Endothelial cell of umbilical vein (primary cell): ENCODE measurements at regions not wholly inside any gene's neighbourhood (a gene's known extent, or its start where the extent isn't known, plus 50 kb on each side); places are given as distances from the start of the nearest gene placed in this dataset.

Experiments used
- BruUV-seq: library from RNA; stranded (reverse); fragments of 400-500 nt; replicated peaks from 2 replicates; lab custom pipeline; 2021; lab: Mats Ljungman, UMichigan
- CTCF ChIA-PET: fragments of 300-600, 350-600 bp; sonication (Branson Sonifier 250); formaldehyde crosslinking; loops from one replicate; lab custom pipeline; 2021; ENCODE audit warnings: antibody characterized with exemption, inconsistent platforms; lab: Charles Lee
- POLR2A ChIA-PET: fragments of 300-600, 350-600 bp; sonication (Branson Sonifier 250); formaldehyde crosslinking; loops from one replicate; lab custom pipeline; 2021; ENCODE audit warnings: antibody characterized with exemption, inconsistent platforms; lab: Charles Lee
- DNase-seq: peaks from one replicate; pipeline ENCODE4 v3.0.0-alpha.2; 2011; ENCODE audit warnings: low read depth, low spot score
- FAIRE-seq: peaks from 2 replicates; lab custom pipeline; 2011; peaks lifted over from hg19 to GRCh38; lab: Jason Lieb, UNC
- H2AFZ ChIP-seq: 2 replicates; pipeline ENCODE4 v1.6.0; 2012; ENCODE audit warnings: low read depth, low read length, control low read depth, inconsistent platforms
- H3K27ac ChIP-seq: 2 replicates; pipeline ENCODE4 v1.5.1; 2011; ENCODE audit warnings: low read depth, mild to moderate bottlenecking, control low read depth, low read length, moderate library complexity; ENCODE audit not compliant: insufficient read depth
- H3K27me3 ChIP-seq, 2 experiments: 2 replicates each; pipeline versions ENCODE4 v1.6.0 to v1.6.1; 2011; ENCODE audit warnings: low read length in 2 of 2, mixed read lengths in 1 of 2; ENCODE audit not compliant: control insufficient read depth in 2 of 2, insufficient read depth in 2 of 2
- H3K36me3 ChIP-seq, 2 experiments: 2 replicates in 1 of 2; 3 replicates in 1 of 2; pipeline ENCODE4 v1.5.1; 2011; ENCODE audit warnings: low read length in 2 of 2, mild to moderate bottlenecking in 1 of 2, moderate library complexity in 1 of 2; ENCODE audit not compliant: control insufficient read depth in 2 of 2, insufficient read depth in 2 of 2; ENCODE audit errors: extremely low read depth in 1 of 2
- H3K4me1 ChIP-seq: 3 replicates; pipeline ENCODE4 v1.5.1; 2011; ENCODE audit warnings: mild to moderate bottlenecking, low read length; ENCODE audit not compliant: control insufficient read depth, insufficient read depth; ENCODE audit errors: extremely low read depth
- H3K4me2 ChIP-seq: 2 replicates; pipeline ENCODE4 v1.6.1; 2011; ENCODE audit warnings: low read length, control low read depth, mixed read lengths; ENCODE audit not compliant: insufficient read depth
- H3K4me3 ChIP-seq, 3 experiments: fragments of 200-600 bp in 1 of 3; sonication (generic), shearing (Covaris generic) in 1 of 3; replicated peaks in 1 of 3; 2 replicates each; pipeline ENCODE4 v1.5.1; 2011 to 2016; ENCODE audit warnings: control low read depth in 3 of 3, low read length in 3 of 3, mild to moderate bottlenecking in 2 of 3, inconsistent platforms in 1 of 3, low read depth in 1 of 3, moderate library complexity in 1 of 3; ENCODE audit not compliant: insufficient read depth in 1 of 3
- H3K79me2 ChIP-seq: 2 replicates; pipeline ENCODE4 v1.6.0; 2012; ENCODE audit warnings: low read length, inconsistent platforms; ENCODE audit not compliant: control insufficient read depth, insufficient read depth
- H3K9ac ChIP-seq: replicated peaks from 2 replicates; pipeline ENCODE3; 2011; ENCODE audit warnings: low read length, control low read depth; ENCODE audit not compliant: insufficient read depth; ENCODE audit errors: extremely low read depth
- H3K9me1 ChIP-seq: replicated peaks from 3 replicates; pipeline ENCODE4 v1.6.0; 2011; ENCODE audit warnings: mild to moderate bottlenecking, low read length; ENCODE audit not compliant: control insufficient read depth, insufficient read depth; ENCODE audit errors: extremely low read depth
- H3K9me3 ChIP-seq: replicated peaks from 2 replicates; pipeline ENCODE4 v1.5.1; 2012; ENCODE audit warnings: low read length, inconsistent platforms; ENCODE audit not compliant: control insufficient read depth, insufficient read depth
- H4K20me1 ChIP-seq: replicated peaks from 2 replicates; pipeline ENCODE3; 2011; ENCODE audit warnings: mild to moderate bottlenecking, low read length; ENCODE audit not compliant: control insufficient read depth, insufficient read depth; ENCODE audit errors: extremely low read depth
- EZH2 ChIP-seq: IDR thresholded peaks from 2 replicates; pipeline ENCODE4 v1.6.1; 2012; ENCODE audit warnings: borderline replicate concordance, low read depth, mild to moderate bottlenecking, moderate library complexity, low read length, inconsistent platforms; ENCODE audit not compliant: severe bottlenecking
- FOS ChIP-seq: IDR thresholded peaks from 2 replicates; pipeline ENCODE4 v1.6.1; 2011; ENCODE audit warnings: mild to moderate bottlenecking, low read length, moderate library complexity, borderline replicate concordance; ENCODE audit not compliant: insufficient read depth
- GATA2 ChIP-seq: IDR thresholded peaks from 2 replicates; pipeline ENCODE4 v1.7.0; 2011; ENCODE audit warnings: low read depth, mild to moderate bottlenecking, moderate library complexity, mixed read lengths, low read length; ENCODE audit not compliant: insufficient read length, insufficient read depth
- JUN ChIP-seq: IDR thresholded peaks from 2 replicates; pipeline ENCODE4 v1.6.1; 2011; ENCODE audit warnings: borderline replicate concordance, low read depth; ENCODE audit not compliant: insufficient read length, insufficient read depth
- MYC ChIP-seq: IDR thresholded peaks from one replicate; pipeline ENCODE4 v1.6.1; 2011; ENCODE audit warnings: mild to moderate bottlenecking, low read depth, low read length
- POLR2A ChIP-seq: IDR thresholded peaks from 2 replicates; pipeline ENCODE4 v1.6.1; 2012; ENCODE audit warnings: low read depth, mild to moderate bottlenecking, control low read depth, low read length
- POLR2AphosphoS5 ChIP-seq: IDR thresholded peaks from 2 replicates; pipeline ENCODE4 v1.6.1; 2012; ENCODE audit warnings: low read depth, mild to moderate bottlenecking, control low read depth, low read length, moderate library complexity; ENCODE audit not compliant: insufficient read depth
- dilution Hi-C: fragments of 300-500 bp; cut with MboI; formaldehyde crosslinking; loops from one replicate; pipeline ENCODE4 v1.15.0; 2019; ENCODE audit warnings: low sequenced_read_pairs; ENCODE audit not compliant: extremely low pct_ligation_motif_present
- intact Hi-C: fragments of 100-400 bp; cut with micrococcal nuclease; formaldehyde crosslinking; loops from one replicate; pipeline ENCODE4 v1.10.0; 2022
- TF ChIP-seq, protein P1 (sequence below), 2 donors: IDR thresholded peaks; 1 replicate in 1 of 2; 2 replicates in 1 of 2; pipeline ENCODE4 v1.5.1; 2011; ENCODE audit warnings: low read length in 2 of 2, mild to moderate bottlenecking in 2 of 2, moderate library complexity in 2 of 2, control low read depth in 1 of 2, inconsistent platforms in 1 of 2, low read depth in 1 of 2; ENCODE audit not compliant: insufficient read depth in 1 of 2; ENCODE audit errors: extremely low read depth in 1 of 2
- TF ChIP-seq, protein P2 (sequence below): IDR thresholded peaks from 2 replicates; pipeline ENCODE4 v1.6.1; 2011; ENCODE audit not compliant: insufficient read depth, insufficient read length

DNA sequence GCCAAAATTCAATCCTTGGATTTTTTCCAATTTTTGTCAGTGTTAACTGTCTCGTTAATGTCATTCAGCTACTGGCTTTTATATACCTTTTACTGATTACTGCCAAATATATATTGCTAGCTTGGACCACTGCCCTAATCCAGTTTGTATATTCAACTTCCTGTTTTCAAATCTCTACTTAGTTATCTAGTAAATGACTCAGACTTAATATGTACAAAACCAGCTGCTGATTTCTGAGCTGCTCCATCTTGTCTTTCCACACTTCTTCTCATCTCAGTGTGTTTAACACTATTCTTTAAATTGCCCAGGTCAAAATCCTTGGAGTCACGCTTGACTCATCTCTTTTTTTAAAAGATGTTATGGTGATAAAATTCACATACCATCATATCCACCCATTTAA lies 1196.7 kb downstream of the RAPGEF2 start:
- no peaks in the 10 kb centered on the region for H3K36me3 ChIP-seq
- no peak for FAIRE-seq
- no peaks in the 10 kb centered on the region for H3K9me1 ChIP-seq
- no peak overlapping the region for H3K9ac ChIP-seq
- intact Hi-C loops (no loop called here), dilution Hi-C loops (no loop called here)
- H4K20me1 ChIP-seq, result no peaks in the 10 kb centered on the region
- no peaks in the 10 kb centered on the region for H3K79me2 ChIP-seq
- ChIA-PET POLR2A (no interaction called here), CTCF (no interaction called here)
- TF ChIP-seq EZH2 (no peak), MYC (no peak), GATA2 (no peak), FOS (no peak), JUN (no peak), POLR2AphosphoS5 (no peak), POLR2A (no peak)
- TF ChIP-seq, protein P1, sequence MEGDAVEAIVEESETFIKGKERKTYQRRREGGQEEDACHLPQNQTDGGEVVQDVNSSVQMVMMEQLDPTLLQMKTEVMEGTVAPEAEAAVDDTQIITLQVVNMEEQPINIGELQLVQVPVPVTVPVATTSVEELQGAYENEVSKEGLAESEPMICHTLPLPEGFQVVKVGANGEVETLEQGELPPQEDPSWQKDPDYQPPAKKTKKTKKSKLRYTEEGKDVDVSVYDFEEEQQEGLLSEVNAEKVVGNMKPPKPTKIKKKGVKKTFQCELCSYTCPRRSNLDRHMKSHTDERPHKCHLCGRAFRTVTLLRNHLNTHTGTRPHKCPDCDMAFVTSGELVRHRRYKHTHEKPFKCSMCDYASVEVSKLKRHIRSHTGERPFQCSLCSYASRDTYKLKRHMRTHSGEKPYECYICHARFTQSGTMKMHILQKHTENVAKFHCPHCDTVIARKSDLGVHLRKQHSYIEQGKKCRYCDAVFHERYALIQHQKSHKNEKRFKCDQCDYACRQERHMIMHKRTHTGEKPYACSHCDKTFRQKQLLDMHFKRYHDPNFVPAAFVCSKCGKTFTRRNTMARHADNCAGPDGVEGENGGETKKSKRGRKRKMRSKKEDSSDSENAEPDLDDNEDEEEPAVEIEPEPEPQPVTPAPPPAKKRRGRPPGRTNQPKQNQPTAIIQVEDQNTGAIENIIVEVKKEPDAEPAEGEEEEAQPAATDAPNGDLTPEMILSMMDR (IDR thresholded peaks at IDR 0.05; ENCODE audit: extremely low read depth in 1 of 2, insufficient read depth in 1 of 2, low read depth in 1 of 2, low read length in 2 of 2), result no peak
- TF ChIP-seq, protein P2, sequence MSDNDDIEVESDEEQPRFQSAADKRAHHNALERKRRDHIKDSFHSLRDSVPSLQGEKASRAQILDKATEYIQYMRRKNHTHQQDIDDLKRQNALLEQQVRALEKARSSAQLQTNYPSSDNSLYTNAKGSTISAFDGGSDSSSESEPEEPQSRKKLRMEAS, result no peak
- H3K27me3 ChIP-seq, result no peaks in the 10 kb centered on the region
- H3K4me2 ChIP-seq, result no peak overlapping the region
- no peak overlapping the region for H2AFZ ChIP-seq
- H3K9me3 ChIP-seq, result peaks cover 2% of the 10 kb centered on the region
- no peak overlapping the region for H3K4me3 ChIP-seq
- H3K27ac ChIP-seq, result no peak overlapping the region
- no TSS peak for BruUV-seq
- DNase-seq, result no peak
- H3K4me1 ChIP-seq, result no peaks in the 10 kb centered on the region
